Skin of body (tissue), 1 donor: ENCODE measurements at regions not wholly inside any gene's neighbourhood (a gene's known extent, or its start where the extent isn't known, plus 50 kb on each side); places are given as distances from the start of the nearest gene placed in this dataset.
A peak's percentile ranks its signal among the peaks of the same experiment; 100 is the strongest.

Experiments used
- DNase-seq: peaks from one replicate; lab custom pipeline; 2025; lab: John Stamatoyannopoulos, UW

- no peak for DNase-seq
Measured at GRCh38 chr16:79672524-79672923, 72.0 kb upstream of the MAF start.

- no peak for DNase-seq
Measured at GRCh38 chr16:79668502-79668901, 68.0 kb upstream of the MAF start.

- no peak for DNase-seq
Measured at GRCh38 chr16:79665970-79666369, 65.4 kb upstream of the MAF start.

- DNase-seq: no peak
Measured at GRCh38 chr16:79664407-79664806, 63.9 kb upstream of the MAF start.

- DNase-seq: no peak
Measured at GRCh38 chr16:79662669-79663313, 62.3 kb upstream of the MAF start.

- DNase-seq: no peak
Measured at GRCh38 chr16:79662122-79662521, 61.6 kb upstream of the MAF start.

GRCh38 chr16:79661578-79661977, 61.0 kb upstream of the MAF start:
- no peak for DNase-seq

- DNase-seq: no peak
Measured at GRCh38 chr16:79659344-79659743, 58.8 kb upstream of the MAF start.

- DNase-seq: no peak
Measured at GRCh38 chr16:79658301-79659033, 57.9 kb upstream of the MAF start.

- no peak for DNase-seq
Measured at GRCh38 chr16:79656553-79657115, 56.1 kb upstream of the MAF start.

- DNase-seq: peak; percentile 93
Measured at GRCh38 chr16:79653373-79653891, 52.9 kb upstream of the MAF start.

- DNase-seq: no peak
Measured at GRCh38 chr16:79651363-79651762, 50.8 kb upstream of the MAF start.
